Mesenchymal stem cell (in vitro differentiated cells and primary cell): ENCODE measurements at regions not wholly inside any gene's neighbourhood (a gene's known extent, or its start where the extent isn't known, plus 50 kb on each side); places are given as distances from the start of the nearest gene placed in this dataset.

Source experiments
- DNase-seq: peaks from one replicate; pipeline ENCODE4 v3.0.0-alpha.2; 2013
- H2AFZ ChIP-seq: one replicate; pipeline ENCODE4 v1.6.1; 2013; ENCODE audit warnings: low read depth, mild to moderate bottlenecking, control low read depth, inconsistent platforms, low read length, moderate library complexity
- H2AK5ac ChIP-seq: 2 replicates; pipeline ENCODE4 v1.6.1; 2013; ENCODE audit warnings: low read length, moderate library complexity, mild to moderate bottlenecking, inconsistent platforms; ENCODE audit not compliant: severe bottlenecking
- H2BK120ac ChIP-seq: one replicate; pipeline ENCODE4 v1.6.1; 2013; ENCODE audit warnings: low read depth, mild to moderate bottlenecking, inconsistent platforms, low read length, moderate library complexity
- H2BK12ac ChIP-seq, 2 experiments: one replicate each; pipeline ENCODE4 v1.6.1; 2013; ENCODE audit warnings: inconsistent platforms in 2 of 2, low read length in 2 of 2, mild to moderate bottlenecking in 2 of 2, moderate library complexity in 2 of 2, control low read depth in 1 of 2
- H2BK15ac ChIP-seq: one replicate; pipeline ENCODE4 v1.6.1; 2013; ENCODE audit warnings: mild to moderate bottlenecking, low read depth, inconsistent platforms; ENCODE audit not compliant: poor library complexity, severe bottlenecking
- H2BK5ac ChIP-seq: 2 replicates; pipeline ENCODE4 v1.6.1; 2013; ENCODE audit warnings: low read depth, mild to moderate bottlenecking, low read length, control low read depth, inconsistent platforms; ENCODE audit not compliant: poor library complexity, severe bottlenecking
- H3K14ac ChIP-seq, 2 experiments: one replicate each; pipeline ENCODE4 v1.6.1; 2013; ENCODE audit warnings: inconsistent platforms in 2 of 2, low read length in 2 of 2, control low read depth in 1 of 2, mild to moderate bottlenecking in 1 of 2, moderate library complexity in 1 of 2
- H3K18ac ChIP-seq, 2 experiments: one replicate each; pipeline ENCODE4 v1.6.1; 2013; ENCODE audit warnings: inconsistent platforms in 2 of 2, low read length in 2 of 2, control low read depth in 1 of 2, low read depth in 1 of 2, mild to moderate bottlenecking in 1 of 2
- H3K23ac ChIP-seq, 2 experiments: one replicate each; pipeline ENCODE4 v1.6.1; 2013; ENCODE audit warnings: inconsistent platforms in 2 of 2, low read length in 2 of 2, mild to moderate bottlenecking in 2 of 2, moderate library complexity in 2 of 2, control low read depth in 1 of 2
- H3K27ac ChIP-seq: 2 replicates; pipeline ENCODE4 v1.5.1; 2013; ENCODE audit warnings: mild to moderate bottlenecking, moderate library complexity, low read length, control low read depth, inconsistent platforms; ENCODE audit not compliant: poor library complexity, severe bottlenecking
- H3K27me3 ChIP-seq, 2 experiments: 2 replicates each; pipeline versions ENCODE4 v1.6.1 to v1.7.0; 2013; ENCODE audit warnings: low read length in 2 of 2, mild to moderate bottlenecking in 2 of 2, moderate library complexity in 2 of 2, control low read depth in 1 of 2, inconsistent platforms in 1 of 2; ENCODE audit not compliant: control insufficient read depth in 1 of 2, insufficient read depth in 1 of 2
- H3K36me3 ChIP-seq, 2 experiments: 2 replicates each; pipeline versions ENCODE4 v1.6.1 to v1.7.0; 2013; ENCODE audit warnings: low read length in 2 of 2, control low read depth in 1 of 2, inconsistent platforms in 1 of 2, low read depth in 1 of 2, mild to moderate bottlenecking in 1 of 2; ENCODE audit not compliant: insufficient read depth in 2 of 2, control insufficient read depth in 1 of 2
- H3K4ac ChIP-seq, 2 experiments: one replicate each; pipeline ENCODE4 v1.6.1; 2013; ENCODE audit warnings: inconsistent platforms in 2 of 2, low read length in 2 of 2, mild to moderate bottlenecking in 2 of 2, moderate library complexity in 2 of 2, control low read depth in 1 of 2, low read depth in 1 of 2
- H3K4me1 ChIP-seq: 2 replicates; pipeline ENCODE4 v1.6.1; 2013; ENCODE audit warnings: low read depth, low read length, control low read depth; ENCODE audit not compliant: control insufficient read depth, insufficient read depth
- H3K4me2 ChIP-seq: 2 replicates; pipeline ENCODE4 v1.6.1; 2013; ENCODE audit warnings: low read length, mild to moderate bottlenecking, inconsistent platforms; ENCODE audit not compliant: poor library complexity, severe bottlenecking
- H3K4me3 ChIP-seq, 2 experiments: 2 replicates each; pipeline versions ENCODE4 v1.5.1 to v1.7.0; 2013; ENCODE audit warnings: low read length in 2 of 2, mild to moderate bottlenecking in 2 of 2, control low read depth in 1 of 2, low read depth in 1 of 2; ENCODE audit not compliant: insufficient read depth in 1 of 2
- H3K79me1 ChIP-seq: replicated peaks from 2 replicates; pipeline ENCODE4 v1.6.1; 2013; ENCODE audit warnings: mild to moderate bottlenecking, control low read depth, low read length, inconsistent platforms; ENCODE audit not compliant: poor library complexity, severe bottlenecking
- H3K9ac ChIP-seq: 2 replicates; pipeline ENCODE4 v1.7.0; 2013; ENCODE audit warnings: mild to moderate bottlenecking, low read length, moderate library complexity
- H3K9me3 ChIP-seq: 2 replicates; pipeline ENCODE4 v1.7.0; 2013; ENCODE audit warnings: mild to moderate bottlenecking, low read length; ENCODE audit not compliant: control insufficient read depth
- H4K8ac ChIP-seq: one replicate; pipeline ENCODE4 v1.6.1; 2013; ENCODE audit warnings: inconsistent platforms, mild to moderate bottlenecking, low read length, moderate library complexity
- H4K91ac ChIP-seq: one replicate; pipeline ENCODE4 v1.6.1; 2013; ENCODE audit warnings: mild to moderate bottlenecking, low read length, inconsistent platforms
- WGBS: methylation state at CpG from one replicate; pipeline ENCODE4 v1.1.7; 2013; ENCODE audit warnings: mixed read lengths; 5-methylcytosine and 5-hydroxymethylcytosine counted together

- no peak for DNase-seq
- no peak overlapping the region for H3K14ac ChIP-seq
- no peak overlapping the region for H2BK5ac ChIP-seq
- no peak overlapping the region for H4K8ac ChIP-seq
- no peak overlapping the region for H3K4me2 ChIP-seq
- H3K23ac ChIP-seq: no peak overlapping the region
- H3K27ac ChIP-seq: no peak overlapping the region
- peaks cover 0 to 15% of the 10 kb centered on the region in 2 experiments for H3K27me3 ChIP-seq
- H3K9me3 ChIP-seq: no peaks in the 10 kb centered on the region
- H3K79me1 ChIP-seq: no peaks in the 10 kb centered on the region
- no peak overlapping the region for H2AFZ ChIP-seq
- no peaks in the 10 kb centered on the region for H3K4me1 ChIP-seq
- H3K4ac ChIP-seq: no peak overlapping the region
- no peak overlapping the region for H2BK15ac ChIP-seq
- H3K18ac ChIP-seq: no peak overlapping the region
- no peak overlapping the region for H2BK12ac ChIP-seq
- no peaks in the 10 kb centered on the region for H3K36me3 ChIP-seq
- no peak overlapping the region for H3K9ac ChIP-seq
- 81% methylated on average over 2 of the region's 3 CpGs for WGBS
- H3K4me3 ChIP-seq: no peak overlapping the region
- no peak overlapping the region for H2BK120ac ChIP-seq
- no peak overlapping the region for H4K91ac ChIP-seq
- no peak overlapping the region for H2AK5ac ChIP-seq
Observed at GRCh38 chr17:6358131-6358530, 76.8 kb downstream of the AIPL1 start.

GRCh38 chr17:6356562-6356961, 78.4 kb downstream of the AIPL1 start:
- H3K18ac ChIP-seq: no peak overlapping the region
- no peak overlapping the region for H3K9ac ChIP-seq
- no peak overlapping the region for H2BK120ac ChIP-seq
- H2BK15ac ChIP-seq: no peak overlapping the region
- WGBS: 76% methylated on average over 4 of the region's 4 CpGs
- H3K27me3 ChIP-seq: peaks cover 0 to 25% of the 10 kb centered on the region in 2 experiments
- H2AK5ac ChIP-seq: no peak overlapping the region
- H2AFZ ChIP-seq: no peak overlapping the region
- no peak overlapping the region for H3K4me3 ChIP-seq
- H3K36me3 ChIP-seq: no peaks in the 10 kb centered on the region
- H3K79me1 ChIP-seq: no peaks in the 10 kb centered on the region
- no peak overlapping the region for H3K4me2 ChIP-seq
- no peak overlapping the region for H3K23ac ChIP-seq
- H3K4ac ChIP-seq: no peak overlapping the region
- H4K8ac ChIP-seq: no peak overlapping the region
- H3K9me3 ChIP-seq: no peaks in the 10 kb centered on the region
- DNase-seq: no peak
- no peak overlapping the region for H2BK12ac ChIP-seq
- H3K14ac ChIP-seq: no peak overlapping the region
- no peaks in the 10 kb centered on the region for H3K4me1 ChIP-seq
- H4K91ac ChIP-seq: no peak overlapping the region
- no peak overlapping the region for H3K27ac ChIP-seq
- no peak overlapping the region for H2BK5ac ChIP-seq

- no peaks in the 10 kb centered on the region for H3K36me3 ChIP-seq
- H3K4ac ChIP-seq: no peak overlapping the region
- H3K9me3 ChIP-seq: no peaks in the 10 kb centered on the region
- H2AFZ ChIP-seq: no peak overlapping the region
- H2BK15ac ChIP-seq: no peak overlapping the region
- H3K14ac ChIP-seq: no peak overlapping the region
- H3K23ac ChIP-seq: no peak overlapping the region
- no peak for DNase-seq
- no peaks in the 10 kb centered on the region for H3K4me1 ChIP-seq
- no peak overlapping the region for H3K4me2 ChIP-seq
- H4K91ac ChIP-seq: no peak overlapping the region
- H2BK12ac ChIP-seq: no peak overlapping the region
- H3K27me3 ChIP-seq: peaks cover 0 to 22% of the 10 kb centered on the region in 2 experiments
- no peak overlapping the region for H2AK5ac ChIP-seq
- H2BK120ac ChIP-seq: no peak overlapping the region
- no peak overlapping the region for H3K18ac ChIP-seq
- H3K4me3 ChIP-seq: no peak overlapping the region
- no peak overlapping the region for H2BK5ac ChIP-seq
- no peaks in the 10 kb centered on the region for H3K79me1 ChIP-seq
- whole genome bisulfite sequencing: 73% methylated on average over 3 of the region's 3 CpGs
- no peak overlapping the region for H4K8ac ChIP-seq
- H3K27ac ChIP-seq: no peak overlapping the region
- H3K9ac ChIP-seq: no peak overlapping the region
Observed at GRCh38 chr17:6355196-6355595, 79.7 kb downstream of the AIPL1 start.

GRCh38 chr17:6352801-6353560, 81.9 kb downstream of the AIPL1 start:
- DNase-seq: no peak
- no peak overlapping the region for H3K4ac ChIP-seq
- H2BK15ac ChIP-seq: no peak overlapping the region
- WGBS: 79% methylated on average over 6 of the region's 6 CpGs
- no peak overlapping the region for H2AK5ac ChIP-seq
- H3K4me1 ChIP-seq: no peaks in the 10 kb centered on the region
- H3K23ac ChIP-seq: peak overlapping the region in 1 of 2 experiments; percentile 32
- H2BK12ac ChIP-seq: no peak overlapping the region
- no peak overlapping the region for H3K14ac ChIP-seq
- peaks cover 0 to 22% of the 10 kb centered on the region in 2 experiments for H3K27me3 ChIP-seq
- peak overlapping the region; percentile 47 for H4K91ac ChIP-seq
- no peak overlapping the region for H3K27ac ChIP-seq
- H3K4me2 ChIP-seq: no peak overlapping the region
- no peak overlapping the region for H4K8ac ChIP-seq
- H3K9ac ChIP-seq: no peak overlapping the region
- H2AFZ ChIP-seq: no peak overlapping the region
- no peak overlapping the region for H3K18ac ChIP-seq
- no peaks in the 10 kb centered on the region for H3K79me1 ChIP-seq
- no peaks in the 10 kb centered on the region for H3K36me3 ChIP-seq
- H2BK120ac ChIP-seq: no peak overlapping the region
- no peaks in the 10 kb centered on the region for H3K9me3 ChIP-seq
- H3K4me3 ChIP-seq: no peak overlapping the region
- no peak overlapping the region for H2BK5ac ChIP-seq
